Loucy (cell line): ENCODE measurements at regions not wholly inside any gene's neighbourhood (a gene's known extent, or its start where the extent isn't known, plus 50 kb on each side); places are given as distances from the start of the nearest gene placed in this dataset.

ENCODE experiments used
- CTCF ChIP-seq: fragments of 200-600 bp; sonication (generic); conservative IDR thresholded peaks from 2 replicates; pipeline ENCODE4 v1.5.1; 2014; ENCODE audit warnings: mild to moderate bottlenecking, antibody characterized with exemption, low read length
- EZH2phosphoT487 ChIP-seq: fragments of 200-600 bp; IDR thresholded peaks from 2 replicates; pipeline ENCODE4 v1.6.1; 2018; ENCODE audit warnings: antibody characterized with exemption, mild to moderate bottlenecking, moderate library complexity, borderline replicate concordance

DNA sequence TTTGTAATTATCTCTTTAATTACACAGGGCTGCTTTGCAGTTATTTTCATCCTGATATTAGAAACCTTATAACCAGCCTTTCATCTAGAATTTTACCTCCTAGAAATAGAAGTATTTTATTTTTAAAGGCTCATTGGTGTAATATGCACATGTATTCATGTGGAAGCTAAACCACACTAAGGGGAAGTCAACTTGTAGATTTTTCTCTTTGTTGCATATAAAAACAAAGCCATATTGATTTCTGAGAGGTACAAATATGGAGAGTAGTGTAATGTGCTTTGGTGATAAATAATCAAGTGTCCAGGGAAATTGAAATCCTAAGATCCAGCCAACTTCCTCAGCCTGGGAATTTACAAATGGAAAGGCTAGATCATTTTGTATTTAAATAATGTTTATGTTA is 301.2 kb downstream of the LRATD1 start:
- no peak for TF ChIP-seq CTCF
- TF ChIP-seq EZH2phosphoT487: no peak
